HG03280 (cell line): ENCODE measurements at regions not wholly inside any gene's neighbourhood (a gene's known extent, or its start where the extent isn't known, plus 50 kb on each side); places are given as distances from the start of the nearest gene placed in this dataset.
"Not testable (repeated sequence)": the region's sequence is repeated elsewhere in the genome, so short reads cannot be mapped to it uniquely, and the experiment has no call there.

ENCODE experiments used
- ATAC-seq: cut with Tn5 transposase; IDR thresholded peaks from one replicate; pipeline ENCODE4 v1.9.1; 2021; ENCODE audit warnings: mild to moderate bottlenecking, moderate library complexity; ENCODE audit not compliant: unreplicated experiment

GRCh38 chr10:46198516-46198915 lies 88.3 kb upstream of the ANTXRL start:
- no peak for ATAC-seq

GRCh38 chr10:46202405-46202804 lies 84.4 kb upstream of the ANTXRL start:
- ATAC-seq, result not testable (repeated sequence)

GRCh38 chr10:46204482-46205102 lies 82.2 kb upstream of the ANTXRL start:
- ATAC-seq, result not testable (repeated sequence)

GRCh38 chr10:46210427-46210826 lies 76.4 kb upstream of the ANTXRL start:
- not testable (repeated sequence) for ATAC-seq

- no peak for ATAC-seq
Observed at GRCh38 chr10:46215426-46215825, 71.4 kb upstream of the ANTXRL start.

- no peak for ATAC-seq
Observed at GRCh38 chr10:46216003-46216634, 70.7 kb upstream of the ANTXRL start.

GRCh38 chr10:46216836-46217751 lies 69.7 kb upstream of the ANTXRL start:
- ATAC-seq, result no peak

GRCh38 chr10:46217752-46218453 lies 68.9 kb upstream of the ANTXRL start:
- ATAC-seq, result no peak

- no peak for ATAC-seq
Observed at GRCh38 chr10:46218921-46219320, 67.9 kb upstream of the ANTXRL start.

GRCh38 chr10:46219431-46219990 lies 67.3 kb upstream of the ANTXRL start:
- not testable (repeated sequence) for ATAC-seq

- ATAC-seq, result no peak
Observed at GRCh38 chr10:46220187-46220586, 66.6 kb upstream of the ANTXRL start.

- no peak for ATAC-seq
Observed at GRCh38 chr10:46220872-46221538, 65.8 kb upstream of the ANTXRL start.

GRCh38 chr10:46222364-46222935 lies 64.3 kb upstream of the ANTXRL start:
- ATAC-seq, result no peak

- no peak for ATAC-seq
Observed at GRCh38 chr10:46223064-46223480, 63.7 kb upstream of the ANTXRL start.

- no peak for ATAC-seq
Observed at GRCh38 chr10:46223626-46224413, 63.0 kb upstream of the ANTXRL start.

- no peak for ATAC-seq
Observed at GRCh38 chr10:46224414-46224682, 62.4 kb upstream of the ANTXRL start.

GRCh38 chr10:46225597-46225996 lies 61.2 kb upstream of the ANTXRL start:
- no peak for ATAC-seq

GRCh38 chr10:46226232-46226631 lies 60.6 kb upstream of the ANTXRL start:
- ATAC-seq, result no peak

- ATAC-seq, result no peak
Observed at GRCh38 chr10:46226900-46227558, 59.8 kb upstream of the ANTXRL start.
